Thoracic aorta (tissue), 2 donors: ENCODE measurements at regions not wholly inside any gene's neighbourhood (a gene's known extent, or its start where the extent isn't known, plus 50 kb on each side); places are given as distances from the start of the nearest gene placed in this dataset.

ENCODE experiments used
- ATAC-seq: fragments of 150-250 bp; one replicate; pipeline ENCODE4 v1.8.0; 2017; ENCODE audit warnings: low read depth; ENCODE audit not compliant: insufficient number of reproducible peaks, low FRiP score
- DNase-seq: peaks from one replicate; pipeline ENCODE4 v3.0.0-alpha.2; 2020; ENCODE audit warnings: low spot score
- H3K27ac ChIP-seq, 2 donors: fragments of 200-600 bp; sonication (generic); 1 replicate in 1 of 2; 2 replicates in 1 of 2; pipeline ENCODE4 v1.5.1; 2016; ENCODE audit warnings: mild to moderate bottlenecking in 2 of 2, moderate library complexity in 2 of 2
- H3K27me3 ChIP-seq: fragments of 200-600 bp; sonication (generic); replicated peaks from 2 replicates; pipeline ENCODE4 v1.6.0; 2016; ENCODE audit warnings: mild to moderate bottlenecking; ENCODE audit not compliant: insufficient read depth
- H3K36me3 ChIP-seq: fragments of 200-600 bp; sonication (generic); one replicate; pipeline ENCODE4 v1.5.1; 2016
- H3K4me1 ChIP-seq, 2 donors: fragments of 200-600 bp; sonication (generic); 1 replicate in 1 of 2; 2 replicates in 1 of 2; pipeline versions ENCODE4 v1.5.1 to v1.6.0; 2016; ENCODE audit warnings: low read depth in 2 of 2, mild to moderate bottlenecking in 1 of 2; ENCODE audit not compliant: control insufficient read depth in 1 of 2
- H3K4me3 ChIP-seq: fragments of 200-600 bp; sonication (generic); 2 replicates; pipeline ENCODE4 v1.5.1; 2016; ENCODE audit warnings: mild to moderate bottlenecking
- H3K9me3 ChIP-seq: fragments of 200-600 bp; sonication (generic); 2 replicates; pipeline ENCODE4 v1.5.1; 2016
- TF ChIP-seq, protein P1 (sequence below): fragments of 200-600 bp; sonication (generic); IDR thresholded peaks from one replicate; pipeline ENCODE4 v1.5.1; 2019; ENCODE audit warnings: antibody characterized with exemption

DNA sequence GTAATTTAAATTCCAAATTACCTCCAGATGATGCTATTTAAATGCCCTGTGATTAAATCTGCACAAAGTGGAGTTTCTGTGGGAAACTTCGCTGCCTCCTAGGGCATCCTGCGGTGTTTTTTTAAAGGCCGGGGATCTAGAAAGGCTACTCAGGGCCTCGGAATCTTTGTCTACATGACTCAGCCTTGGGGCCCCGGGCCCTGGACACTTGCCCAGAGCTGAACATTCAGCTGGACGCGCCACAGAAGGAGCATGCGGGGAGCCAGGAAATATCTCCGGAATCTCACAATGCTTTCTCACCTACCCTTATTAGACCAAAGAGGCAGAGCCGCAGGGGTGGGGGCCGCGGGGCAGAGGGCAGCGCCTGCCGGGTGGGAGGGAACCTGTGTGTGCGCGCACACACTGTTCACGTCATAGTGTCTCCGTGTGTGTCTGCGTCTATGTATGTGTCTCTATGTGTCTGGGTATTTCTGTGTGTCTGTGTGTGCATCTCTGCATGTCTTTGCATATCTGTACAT, 145.5 kb upstream of the TPM1 start:
- H3K4me1 ChIP-seq: peaks cover 19 to 69% of the 10 kb centered on the region in 2 donors

DNA sequence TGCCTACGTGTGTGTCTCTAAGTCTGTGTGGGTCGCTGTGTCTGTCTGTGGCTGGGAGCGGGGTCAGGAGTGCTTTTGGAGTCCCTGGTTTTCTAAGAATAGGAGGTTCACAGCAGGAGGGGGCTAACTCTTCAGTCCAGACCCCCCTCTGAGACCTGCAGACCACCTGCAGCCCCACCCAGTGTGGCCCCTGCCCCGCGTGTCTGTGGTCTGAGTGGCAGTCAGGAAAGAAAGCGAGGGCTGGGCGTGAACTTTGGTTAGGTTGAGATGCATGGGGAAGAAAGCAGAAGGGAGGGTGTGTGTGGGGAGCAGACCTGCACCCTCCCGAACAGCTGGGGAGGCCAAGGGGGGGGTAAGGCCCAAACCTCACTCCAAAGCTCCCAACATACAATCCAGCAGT, 144.9 kb upstream of the TPM1 start:
- ATAC-seq (no peak), DNase-seq (no peak)
- peaks cover 19 to 69% of the 10 kb centered on the region in 2 donors for H3K4me1 ChIP-seq
- H3K9me3 ChIP-seq: no peaks in the 10 kb centered on the region
- H3K27ac ChIP-seq: peak overlapping the region; percentile 78 to 81
- no peaks in the 10 kb centered on the region for H3K27me3 ChIP-seq
- no peaks in the 10 kb centered on the region for H3K36me3 ChIP-seq
- TF ChIP-seq, protein P1, sequence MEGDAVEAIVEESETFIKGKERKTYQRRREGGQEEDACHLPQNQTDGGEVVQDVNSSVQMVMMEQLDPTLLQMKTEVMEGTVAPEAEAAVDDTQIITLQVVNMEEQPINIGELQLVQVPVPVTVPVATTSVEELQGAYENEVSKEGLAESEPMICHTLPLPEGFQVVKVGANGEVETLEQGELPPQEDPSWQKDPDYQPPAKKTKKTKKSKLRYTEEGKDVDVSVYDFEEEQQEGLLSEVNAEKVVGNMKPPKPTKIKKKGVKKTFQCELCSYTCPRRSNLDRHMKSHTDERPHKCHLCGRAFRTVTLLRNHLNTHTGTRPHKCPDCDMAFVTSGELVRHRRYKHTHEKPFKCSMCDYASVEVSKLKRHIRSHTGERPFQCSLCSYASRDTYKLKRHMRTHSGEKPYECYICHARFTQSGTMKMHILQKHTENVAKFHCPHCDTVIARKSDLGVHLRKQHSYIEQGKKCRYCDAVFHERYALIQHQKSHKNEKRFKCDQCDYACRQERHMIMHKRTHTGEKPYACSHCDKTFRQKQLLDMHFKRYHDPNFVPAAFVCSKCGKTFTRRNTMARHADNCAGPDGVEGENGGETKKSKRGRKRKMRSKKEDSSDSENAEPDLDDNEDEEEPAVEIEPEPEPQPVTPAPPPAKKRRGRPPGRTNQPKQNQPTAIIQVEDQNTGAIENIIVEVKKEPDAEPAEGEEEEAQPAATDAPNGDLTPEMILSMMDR: no peak
- no peak overlapping the region for H3K4me3 ChIP-seq

More for the DNA sequence above, 145.5 kb upstream of the TPM1 start:
- Histone ChIP-seq H3K4me3 (peak overlapping the region; percentile 14), H3K9me3 (no peaks in the 10 kb centered on the region), H3K36me3 (no peaks in the 10 kb centered on the region), H3K27me3 (no peaks in the 10 kb centered on the region), H3K27ac (peak overlapping the region; percentile 80 to 81)
- TF ChIP-seq, protein P1: no peak
- DNase-seq: peak; percentile 81
- peak; percentile 93 for ATAC-seq

DNA sequence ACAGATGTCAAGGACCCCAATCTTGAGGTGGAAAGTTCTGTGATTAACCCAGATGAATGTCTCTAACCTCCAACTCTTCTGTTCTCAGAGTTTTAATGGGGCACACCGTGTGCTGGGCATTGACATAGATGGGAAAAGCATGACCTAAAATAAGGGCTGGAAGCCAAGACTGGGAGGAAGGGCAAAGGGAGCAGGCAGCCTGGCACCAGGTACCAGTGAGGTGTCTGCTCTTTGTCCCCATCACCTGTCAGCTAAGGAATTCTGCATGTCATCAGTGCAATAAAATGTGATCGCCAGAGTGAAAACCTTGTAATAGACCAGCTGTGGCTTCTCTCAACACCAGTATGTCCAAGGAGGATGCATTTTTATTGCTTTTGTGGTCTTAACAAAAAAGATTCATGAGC, 143.5 kb upstream of the TPM1 start:
- DNase-seq: no peak
- H3K27ac ChIP-seq: peak overlapping the region; percentile 78 to 81
- H3K4me3 ChIP-seq: no peak overlapping the region
- no peak for ATAC-seq
- H3K9me3 ChIP-seq: no peaks in the 10 kb centered on the region
- no peaks in the 10 kb centered on the region for H3K36me3 ChIP-seq
- TF ChIP-seq, protein P1: no peak
- H3K4me1 ChIP-seq: peaks cover 19 to 69% of the 10 kb centered on the region in 2 donors
- H3K27me3 ChIP-seq: no peaks in the 10 kb centered on the region

DNA sequence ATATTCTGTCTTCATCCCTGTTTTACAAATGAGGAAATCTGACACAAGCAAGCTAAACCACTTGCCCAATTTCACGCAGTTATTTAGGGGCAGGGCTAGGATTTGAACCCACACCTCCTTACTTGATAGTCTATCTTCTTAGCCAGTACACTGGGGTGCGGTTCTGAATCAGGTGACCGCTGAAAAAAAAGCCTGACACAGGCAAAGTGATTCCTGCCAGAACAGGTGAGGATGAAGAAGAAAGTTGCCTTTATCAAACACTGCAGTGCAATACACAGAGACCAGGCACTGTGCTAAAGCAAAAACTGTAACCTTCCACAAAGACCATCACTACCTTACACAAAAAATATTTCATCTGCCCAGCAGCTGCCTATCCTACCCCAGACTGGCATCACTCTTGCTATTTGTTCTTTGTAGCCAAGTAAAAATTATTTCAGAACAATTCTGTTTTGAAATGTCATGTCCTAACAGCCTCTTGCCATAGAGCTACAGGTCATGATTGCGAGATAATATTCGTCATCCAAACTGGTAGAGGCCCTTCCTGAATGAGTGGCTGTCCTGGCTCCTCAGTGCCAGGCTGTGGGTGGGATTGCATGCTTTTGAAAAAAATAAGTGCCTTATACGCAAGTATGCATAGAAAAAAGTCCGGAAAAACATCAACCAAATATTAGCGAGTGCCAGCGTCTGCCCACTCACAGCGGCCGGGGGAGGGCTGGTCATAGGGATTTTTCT, 142.3 kb upstream of the TPM1 start:
- TF ChIP-seq, protein P1: no peak
- ATAC-seq (no peak), DNase-seq (no peak)
- no peaks in the 10 kb centered on the region for H3K9me3 ChIP-seq
- H3K4me3 ChIP-seq: no peak overlapping the region
- peak overlapping the region; percentile 78 to 81 for H3K27ac ChIP-seq
- H3K27me3 ChIP-seq: no peaks in the 10 kb centered on the region
- peaks cover 17 to 57% of the 10 kb centered on the region in 2 donors for H3K4me1 ChIP-seq
- no peaks in the 10 kb centered on the region for H3K36me3 ChIP-seq

- TF ChIP-seq, protein P1: no peak
- H3K4me3 ChIP-seq: no peak overlapping the region
- no peak for ATAC-seq
These were observed 141.5 kb upstream of the TPM1 start for GRCh38 chr15:62901087-62901486.

More at GRCh38 chr15:62901087-62901486, 141.5 kb upstream of the TPM1 start:
- Histone ChIP-seq H3K9me3 (no peaks in the 10 kb centered on the region), H3K27ac (peak overlapping the region; percentile 55 to 81), H3K27me3 (no peaks in the 10 kb centered on the region), H3K4me1 (peaks cover 11 to 49% of the 10 kb centered on the region in 2 donors), H3K36me3 (no peaks in the 10 kb centered on the region)
- DNase-seq: no peak
